ENCODE measurements at regions not wholly inside any gene's neighbourhood (a gene's known extent, or its start where the extent isn't known, plus 50 kb on each side); places are given as distances from the start of the nearest gene placed in this dataset.

GRCh38 chr12:111298582-111299436 is 70.1 kb downstream of the PHETA1 start:
- H3K4me1 Mint-ChIP-seq (ENCODE audit: low read depth), result no peaks in the 10 kb centered on the region
- no peaks in the 10 kb centered on the region for H3K36me3 Mint-ChIP-seq (ENCODE audit: low read depth)
- peak; percentile 93 for TF ChIP-seq CTCF (IDR thresholded peaks at IDR 0.05)
- peaks cover 5% of the 10 kb centered on the region for H3K27me3 Mint-ChIP-seq (ENCODE audit: insufficient read depth)
- no peak overlapping the region for H3K27ac Mint-ChIP-seq
- H3K4me3 Mint-ChIP-seq, result no peak overlapping the region
- peaks cover 7% of the 10 kb centered on the region; the same call in 1 of the 2 replicates for H3K9me3 Mint-ChIP-seq
- DNase-seq, result peak; percentile 35

- Mint-ChIP-seq H3K27ac (no peak overlapping the region), H3K4me1 (ENCODE audit: low read depth) (no peaks in the 10 kb centered on the region), H3K9me3 (no peaks in the 10 kb centered on the region), H3K36me3 (ENCODE audit: low read depth) (no peaks in the 10 kb centered on the region), H3K27me3 (ENCODE audit: insufficient read depth) (peaks cover 10% of the 10 kb centered on the region), H3K4me3 (no peak overlapping the region)
- no peak for TF ChIP-seq CTCF (IDR thresholded peaks at IDR 0.05)
- no peak for DNase-seq
These were observed 71.0 kb downstream of the PHETA1 start for GRCh38 chr12:111297703-111298426.

GRCh38 chr12:111296906-111297463 is 71.9 kb downstream of the PHETA1 start:
- no peaks in the 10 kb centered on the region for H3K9me3 Mint-ChIP-seq
- no peak for TF ChIP-seq CTCF (IDR thresholded peaks at IDR 0.05)
- no peak overlapping the region for H3K27ac Mint-ChIP-seq

GRCh38 chr12:111295176-111295575 is 73.7 kb downstream of the PHETA1 start:
- no peak for DNase-seq
- Mint-ChIP-seq H3K27me3 (ENCODE audit: insufficient read depth) (peaks cover 16% of the 10 kb centered on the region), H3K4me3 (no peak overlapping the region), H3K36me3 (ENCODE audit: low read depth) (no peaks in the 10 kb centered on the region), H3K27ac (no peak overlapping the region), H3K4me1 (ENCODE audit: low read depth) (no peaks in the 10 kb centered on the region), H3K9me3 (no peaks in the 10 kb centered on the region)
- no peak for TF ChIP-seq CTCF (IDR thresholded peaks at IDR 0.05)

More at GRCh38 chr12:111296906-111297463, 71.9 kb downstream of the PHETA1 start:
- H3K36me3 Mint-ChIP-seq (ENCODE audit: low read depth), result no peaks in the 10 kb centered on the region
- no peaks in the 10 kb centered on the region for H3K4me1 Mint-ChIP-seq (ENCODE audit: low read depth)
- H3K4me3 Mint-ChIP-seq, result no peak overlapping the region
- peaks cover 15% of the 10 kb centered on the region for H3K27me3 Mint-ChIP-seq (ENCODE audit: insufficient read depth)
- no peak for DNase-seq

- Mint-ChIP-seq H3K9me3 (no peaks in the 10 kb centered on the region), H3K27ac (no peak overlapping the region), H3K4me1 (ENCODE audit: low read depth) (no peaks in the 10 kb centered on the region), H3K4me3 (no peak overlapping the region), H3K27me3 (ENCODE audit: insufficient read depth) (peaks cover 22% of the 10 kb centered on the region), H3K36me3 (ENCODE audit: low read depth) (no peaks in the 10 kb centered on the region)
- TF ChIP-seq CTCF (IDR thresholded peaks at IDR 0.05), result no peak
- no peak for DNase-seq
These were observed 75.5 kb downstream of the PHETA1 start for GRCh38 chr12:111293266-111294009.
